Panc1 (cell line): ENCODE measurements at regions not wholly inside any gene's neighbourhood (a gene's known extent, or its start where the extent isn't known, plus 50 kb on each side); places are given as distances from the start of the nearest gene placed in this dataset.

Source experiments
- ATAC-seq: fragments of 200-7000 bp; cut with Tn5 transposase; 2 replicates; pipeline ENCODE4 v1.9.1; 2020; ENCODE audit warnings: mild to moderate bottlenecking, moderate library complexity
- BruUV-seq: library from RNA; stranded (reverse); fragments of 400-500 nt; replicated peaks from 2 replicates; lab custom pipeline; 2021; lab: Mats Ljungman, UMichigan
- CTCF ChIA-PET: fragments of 300-600 bp; sonication (Branson Sonifier 250); formaldehyde crosslinking; loops from one replicate; lab custom pipeline; 2022; ENCODE audit warnings: antibody characterized with exemption; lab: Charles Lee
- POLR2A ChIA-PET: fragments of 300-600 bp; sonication (Branson Sonifier 250); formaldehyde crosslinking; loops from one replicate; lab custom pipeline; 2022; ENCODE audit warnings: antibody characterized with exemption; lab: Charles Lee
- DNase-seq: peaks from one replicate; pipeline ENCODE4 v3.0.0-alpha.2; 2010; ENCODE audit warnings: low read depth, low spot score
- H3K27ac ChIP-seq: 2 replicates; pipeline ENCODE4 v1.5.1; 2011; ENCODE audit warnings: mild to moderate bottlenecking, low read length, inconsistent platforms
- H3K27me3 ChIP-seq: fragments of 200-500 bp; sonication (Bioruptor generic); 2 replicates; pipeline ENCODE4 v1.6.0; 2014; ENCODE audit warnings: low read length, inconsistent platforms; ENCODE audit not compliant: control insufficient read depth, insufficient read depth
- H3K36me3 ChIP-seq: fragments of 200-500 bp; sonication (Bioruptor generic); 2 replicates; pipeline ENCODE4 v1.5.1; 2014; ENCODE audit warnings: inconsistent platforms, mild to moderate bottlenecking, low read length, moderate library complexity; ENCODE audit not compliant: control insufficient read depth, insufficient read depth
- H3K4me1 ChIP-seq: 2 replicates; pipeline ENCODE4 v1.5.1; 2011; ENCODE audit warnings: inconsistent platforms, mild to moderate bottlenecking, low read length, moderate library complexity; ENCODE audit not compliant: control insufficient read depth, insufficient read depth
- H3K4me3 ChIP-seq, 2 experiments: 2 replicates each; pipeline ENCODE4 v1.5.1; 2011 to 2012; ENCODE audit warnings: low read depth in 2 of 2, low read length in 2 of 2, mild to moderate bottlenecking in 2 of 2, inconsistent platforms in 1 of 2, moderate library complexity in 1 of 2
- H3K9me3 ChIP-seq: fragments of 200-500 bp; sonication (Bioruptor generic); 2 replicates; pipeline ENCODE4 v1.5.1; 2014; ENCODE audit warnings: low read depth, mild to moderate bottlenecking, inconsistent platforms, low read length, moderate library complexity; ENCODE audit not compliant: control insufficient read depth, insufficient read depth
- POLR2AphosphoS5 ChIP-seq: IDR thresholded peaks from 2 replicates; pipeline ENCODE4 v1.6.1; 2012; ENCODE audit warnings: mild to moderate bottlenecking, low read depth, low read length, moderate library complexity
- SIN3A ChIP-seq: IDR thresholded peaks from 2 replicates; pipeline ENCODE4 v1.6.1; 2012; ENCODE audit warnings: low read depth, mild to moderate bottlenecking, low read length, moderate library complexity, borderline replicate concordance; ENCODE audit not compliant: insufficient read depth
- TCF7L2 ChIP-seq: IDR thresholded peaks from 2 replicates; pipeline ENCODE4 v1.6.1; 2011; ENCODE audit warnings: mild to moderate bottlenecking, low read depth, low read length, inconsistent platforms
- in situ Hi-C: cut with HindIII; loops from 2 replicates; pipeline ENCODE4 v1.10.0; 2016; ENCODE audit warnings: low sequenced_read_pairs, low pct_unique_long_range_greater_than_20kb
- intact Hi-C: fragments of 100-400 bp; cut with micrococcal nuclease; formaldehyde crosslinking; loops from one replicate; pipeline ENCODE4 v1.10.0; 2022; ENCODE audit not compliant: unreplicated experiment
- TF ChIP-seq, protein P1 (sequence below): fragments of 450-650 bp; IDR thresholded peaks from 2 replicates; pipeline ENCODE4 v1.5.1; 2017; ENCODE audit warnings: mild to moderate bottlenecking
- TF ChIP-seq, protein P2 (sequence below), 2 experiments: IDR thresholded peaks; 2 replicates each; pipeline ENCODE4 v1.6.1; 2011 to 2012; ENCODE audit warnings: low read depth in 2 of 2, control low read depth in 1 of 2, low read length in 1 of 2, mild to moderate bottlenecking in 1 of 2, moderate library complexity in 1 of 2; ENCODE audit not compliant: insufficient read depth in 1 of 2

DNA sequence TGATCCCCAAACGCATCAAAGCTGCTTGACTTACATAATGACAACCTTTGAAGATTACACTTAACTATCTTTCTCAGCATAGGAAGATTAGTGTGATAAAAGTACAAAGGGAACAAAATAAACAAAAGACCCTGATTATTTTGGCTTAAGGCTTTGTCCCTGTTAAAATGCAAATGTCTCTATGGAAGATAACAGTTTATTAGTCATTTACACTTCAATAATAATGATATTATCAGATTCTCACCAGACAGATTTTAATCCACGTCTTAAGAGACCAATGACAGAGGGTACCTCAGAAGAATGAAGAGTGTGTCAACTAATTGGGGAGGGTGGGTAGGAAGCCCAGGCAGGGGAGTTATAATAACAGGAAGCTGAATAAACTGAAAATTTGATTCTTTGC is 510.4 kb upstream of the PTBP2 start:
- Histone ChIP-seq H3K4me1 (no peaks in the 10 kb centered on the region), H3K9me3 (no peaks in the 10 kb centered on the region), H3K4me3 (no peak overlapping the region), H3K36me3 (no peaks in the 10 kb centered on the region), H3K27ac (no peak overlapping the region), H3K27me3 (no peaks in the 10 kb centered on the region)
- DNase-seq (no peak), ATAC-seq (no peak)
- in situ Hi-C loops (no loop called here), intact Hi-C loops (no loop called here)
- CTCF ChIA-PET, result no interaction called here
- TF ChIP-seq POLR2AphosphoS5 (no peak), SIN3A (no peak), TCF7L2 (no peak)
- TF ChIP-seq, protein P1, sequence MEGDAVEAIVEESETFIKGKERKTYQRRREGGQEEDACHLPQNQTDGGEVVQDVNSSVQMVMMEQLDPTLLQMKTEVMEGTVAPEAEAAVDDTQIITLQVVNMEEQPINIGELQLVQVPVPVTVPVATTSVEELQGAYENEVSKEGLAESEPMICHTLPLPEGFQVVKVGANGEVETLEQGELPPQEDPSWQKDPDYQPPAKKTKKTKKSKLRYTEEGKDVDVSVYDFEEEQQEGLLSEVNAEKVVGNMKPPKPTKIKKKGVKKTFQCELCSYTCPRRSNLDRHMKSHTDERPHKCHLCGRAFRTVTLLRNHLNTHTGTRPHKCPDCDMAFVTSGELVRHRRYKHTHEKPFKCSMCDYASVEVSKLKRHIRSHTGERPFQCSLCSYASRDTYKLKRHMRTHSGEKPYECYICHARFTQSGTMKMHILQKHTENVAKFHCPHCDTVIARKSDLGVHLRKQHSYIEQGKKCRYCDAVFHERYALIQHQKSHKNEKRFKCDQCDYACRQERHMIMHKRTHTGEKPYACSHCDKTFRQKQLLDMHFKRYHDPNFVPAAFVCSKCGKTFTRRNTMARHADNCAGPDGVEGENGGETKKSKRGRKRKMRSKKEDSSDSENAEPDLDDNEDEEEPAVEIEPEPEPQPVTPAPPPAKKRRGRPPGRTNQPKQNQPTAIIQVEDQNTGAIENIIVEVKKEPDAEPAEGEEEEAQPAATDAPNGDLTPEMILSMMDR, result no peak
- TF ChIP-seq, protein P2, sequence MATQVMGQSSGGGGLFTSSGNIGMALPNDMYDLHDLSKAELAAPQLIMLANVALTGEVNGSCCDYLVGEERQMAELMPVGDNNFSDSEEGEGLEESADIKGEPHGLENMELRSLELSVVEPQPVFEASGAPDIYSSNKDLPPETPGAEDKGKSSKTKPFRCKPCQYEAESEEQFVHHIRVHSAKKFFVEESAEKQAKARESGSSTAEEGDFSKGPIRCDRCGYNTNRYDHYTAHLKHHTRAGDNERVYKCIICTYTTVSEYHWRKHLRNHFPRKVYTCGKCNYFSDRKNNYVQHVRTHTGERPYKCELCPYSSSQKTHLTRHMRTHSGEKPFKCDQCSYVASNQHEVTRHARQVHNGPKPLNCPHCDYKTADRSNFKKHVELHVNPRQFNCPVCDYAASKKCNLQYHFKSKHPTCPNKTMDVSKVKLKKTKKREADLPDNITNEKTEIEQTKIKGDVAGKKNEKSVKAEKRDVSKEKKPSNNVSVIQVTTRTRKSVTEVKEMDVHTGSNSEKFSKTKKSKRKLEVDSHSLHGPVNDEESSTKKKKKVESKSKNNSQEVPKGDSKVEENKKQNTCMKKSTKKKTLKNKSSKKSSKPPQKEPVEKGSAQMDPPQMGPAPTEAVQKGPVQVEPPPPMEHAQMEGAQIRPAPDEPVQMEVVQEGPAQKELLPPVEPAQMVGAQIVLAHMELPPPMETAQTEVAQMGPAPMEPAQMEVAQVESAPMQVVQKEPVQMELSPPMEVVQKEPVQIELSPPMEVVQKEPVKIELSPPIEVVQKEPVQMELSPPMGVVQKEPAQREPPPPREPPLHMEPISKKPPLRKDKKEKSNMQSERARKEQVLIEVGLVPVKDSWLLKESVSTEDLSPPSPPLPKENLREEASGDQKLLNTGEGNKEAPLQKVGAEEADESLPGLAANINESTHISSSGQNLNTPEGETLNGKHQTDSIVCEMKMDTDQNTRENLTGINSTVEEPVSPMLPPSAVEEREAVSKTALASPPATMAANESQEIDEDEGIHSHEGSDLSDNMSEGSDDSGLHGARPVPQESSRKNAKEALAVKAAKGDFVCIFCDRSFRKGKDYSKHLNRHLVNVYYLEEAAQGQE (IDR thresholded peaks at IDR 0.05; ENCODE audit: insufficient read depth in 1 of 2, low read depth in 2 of 2, low read length in 1 of 2), result no peak
- no TSS peak for BruUV-seq
- POLR2A ChIA-PET, result no interaction called here

DNA sequence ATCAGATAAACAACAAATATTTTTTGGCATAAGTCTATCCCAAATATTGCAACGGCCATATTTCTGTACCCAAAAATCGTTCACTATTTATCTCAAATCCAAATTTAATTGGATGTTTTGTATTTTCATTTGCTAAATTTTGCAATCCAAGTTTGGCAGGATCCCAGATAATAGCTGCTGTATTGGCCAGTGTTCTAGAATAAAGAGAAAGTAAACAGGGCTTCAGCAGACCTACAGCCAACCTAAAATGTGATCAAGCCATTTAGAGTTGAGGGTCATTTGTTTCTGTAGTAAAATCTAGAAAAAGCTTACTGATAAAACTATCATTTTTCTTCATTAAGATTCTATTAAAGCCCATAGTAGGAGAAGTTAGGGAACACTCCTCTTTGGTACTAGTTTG is 506.6 kb upstream of the PTBP2 start:
- no peak for DNase-seq
- CTCF ChIA-PET, result no interaction called here
- no peaks in the 10 kb centered on the region for H3K9me3 ChIP-seq

More for the DNA sequence above, 506.6 kb upstream of the PTBP2 start:
- TF ChIP-seq, protein P2 (IDR thresholded peaks at IDR 0.05; ENCODE audit: insufficient read depth in 1 of 2, low read depth in 2 of 2, low read length in 1 of 2), result no peak
- TF ChIP-seq SIN3A (no peak), TCF7L2 (no peak), POLR2AphosphoS5 (no peak)
- TF ChIP-seq, protein P1, result no peak
- intact Hi-C loops (no loop called here), in situ Hi-C loops (no loop called here)
- H3K36me3 ChIP-seq, result no peaks in the 10 kb centered on the region
- no peak for ATAC-seq
- POLR2A ChIA-PET, result no interaction called here
- no peaks in the 10 kb centered on the region for H3K27me3 ChIP-seq
- H3K27ac ChIP-seq, result no peak overlapping the region
- no peaks in the 10 kb centered on the region for H3K4me1 ChIP-seq
- no TSS peak for BruUV-seq
- no peak overlapping the region for H3K4me3 ChIP-seq
